Cardiac muscle cell (in vitro differentiated cells and primary cell): ENCODE measurements at regions not wholly inside any gene's neighbourhood (a gene's known extent, or its start where the extent isn't known, plus 50 kb on each side); places are given as distances from the start of the nearest gene placed in this dataset.

ENCODE experiments used
- DNase-seq, 2 donors: peaks; one replicate each; pipeline versions ENCODE4 v3.0.0 to v3.0.0-alpha.2; 2010 to 2017; ENCODE audit warnings: low read depth in 1 of 2, low spot score in 1 of 2
- H3K27ac ChIP-seq: fragments of 200-600 bp; sonication (generic); 2 replicates; pipeline ENCODE4 v1.5.1; 2016
- H3K27me3 ChIP-seq: fragments of 200-600 bp; sonication (generic); 2 replicates; pipeline ENCODE4 v1.6.0; 2016; ENCODE audit warnings: control low read depth
- H3K36me3 ChIP-seq: fragments of 200-600 bp; sonication (generic); 2 replicates; pipeline ENCODE4 v1.5.1; 2016; ENCODE audit warnings: control low read depth
- H3K4me1 ChIP-seq: fragments of 200-600 bp; sonication (generic); 2 replicates; pipeline ENCODE4 v1.8.1; 2017; ENCODE audit warnings: low read depth, mild to moderate bottlenecking, mixed run types
- H3K4me3 ChIP-seq: fragments of 200-600 bp; sonication (generic); 2 replicates; pipeline ENCODE4 v1.5.1; 2016; ENCODE audit warnings: mild to moderate bottlenecking
- H3K9me3 ChIP-seq: fragments of 200-600 bp; sonication (generic); 2 replicates; pipeline ENCODE4 v1.5.1; 2017; ENCODE audit warnings: low read depth, mild to moderate bottlenecking, control low read depth
- TF ChIP-seq, protein P1 (sequence below): IDR thresholded peaks from 2 replicates; pipeline ENCODE4 v1.5.1; 2012; ENCODE audit warnings: low read depth, mild to moderate bottlenecking, low read length

DNA sequence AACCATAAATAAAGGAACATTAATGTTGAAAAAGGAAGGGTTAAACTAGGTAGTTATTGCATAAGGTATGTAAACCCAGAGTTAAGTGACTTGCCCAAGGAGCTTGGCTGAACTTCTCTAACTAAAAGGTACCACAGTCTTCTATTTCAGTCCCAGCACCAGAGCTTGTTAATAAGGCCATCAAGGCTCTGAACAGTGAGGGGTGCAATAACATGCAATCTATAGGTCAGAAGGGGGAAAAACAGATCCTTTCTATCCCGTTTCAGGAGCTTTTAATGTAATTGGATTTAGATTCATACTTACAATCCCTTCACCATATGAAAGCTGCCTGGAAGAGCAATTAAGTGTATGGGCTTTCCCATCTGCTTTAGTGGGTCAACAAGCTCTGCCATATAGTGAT is 441.5 kb upstream of the SPRY2 start:
- no peak for DNase-seq
- H3K4me1 ChIP-seq: no peaks in the 10 kb centered on the region
- TF ChIP-seq, protein P1, sequence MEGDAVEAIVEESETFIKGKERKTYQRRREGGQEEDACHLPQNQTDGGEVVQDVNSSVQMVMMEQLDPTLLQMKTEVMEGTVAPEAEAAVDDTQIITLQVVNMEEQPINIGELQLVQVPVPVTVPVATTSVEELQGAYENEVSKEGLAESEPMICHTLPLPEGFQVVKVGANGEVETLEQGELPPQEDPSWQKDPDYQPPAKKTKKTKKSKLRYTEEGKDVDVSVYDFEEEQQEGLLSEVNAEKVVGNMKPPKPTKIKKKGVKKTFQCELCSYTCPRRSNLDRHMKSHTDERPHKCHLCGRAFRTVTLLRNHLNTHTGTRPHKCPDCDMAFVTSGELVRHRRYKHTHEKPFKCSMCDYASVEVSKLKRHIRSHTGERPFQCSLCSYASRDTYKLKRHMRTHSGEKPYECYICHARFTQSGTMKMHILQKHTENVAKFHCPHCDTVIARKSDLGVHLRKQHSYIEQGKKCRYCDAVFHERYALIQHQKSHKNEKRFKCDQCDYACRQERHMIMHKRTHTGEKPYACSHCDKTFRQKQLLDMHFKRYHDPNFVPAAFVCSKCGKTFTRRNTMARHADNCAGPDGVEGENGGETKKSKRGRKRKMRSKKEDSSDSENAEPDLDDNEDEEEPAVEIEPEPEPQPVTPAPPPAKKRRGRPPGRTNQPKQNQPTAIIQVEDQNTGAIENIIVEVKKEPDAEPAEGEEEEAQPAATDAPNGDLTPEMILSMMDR: no peak
- H3K36me3 ChIP-seq: no peaks in the 10 kb centered on the region
- no peaks in the 10 kb centered on the region for H3K27me3 ChIP-seq
- no peak overlapping the region for H3K4me3 ChIP-seq
- no peaks in the 10 kb centered on the region for H3K9me3 ChIP-seq
- no peak overlapping the region for H3K27ac ChIP-seq

DNA sequence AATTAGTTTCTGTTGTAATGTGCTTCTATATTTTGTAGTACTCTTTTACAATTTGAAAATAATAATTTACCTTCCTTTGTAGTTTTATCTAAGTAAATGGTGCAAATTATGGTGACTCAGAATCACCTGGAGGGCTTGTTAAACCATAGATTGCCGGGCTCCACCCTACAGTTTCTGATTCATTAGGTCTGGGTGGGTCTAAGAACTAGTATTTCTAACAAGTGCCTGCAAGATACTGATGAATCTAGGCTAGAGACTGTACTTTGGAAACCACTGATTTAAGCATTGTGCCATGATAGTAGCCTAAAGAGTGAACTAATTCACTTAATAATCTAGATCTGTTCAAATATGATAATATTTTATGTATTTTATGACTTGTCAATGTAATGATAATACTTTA is 437.4 kb upstream of the SPRY2 start:
- DNase-seq: no peak
- Histone ChIP-seq H3K4me1 (no peaks in the 10 kb centered on the region), H3K4me3 (no peak overlapping the region), H3K27me3 (no peaks in the 10 kb centered on the region), H3K27ac (no peak overlapping the region), H3K9me3 (no peaks in the 10 kb centered on the region), H3K36me3 (no peaks in the 10 kb centered on the region)
- TF ChIP-seq, protein P1: no peak

DNA sequence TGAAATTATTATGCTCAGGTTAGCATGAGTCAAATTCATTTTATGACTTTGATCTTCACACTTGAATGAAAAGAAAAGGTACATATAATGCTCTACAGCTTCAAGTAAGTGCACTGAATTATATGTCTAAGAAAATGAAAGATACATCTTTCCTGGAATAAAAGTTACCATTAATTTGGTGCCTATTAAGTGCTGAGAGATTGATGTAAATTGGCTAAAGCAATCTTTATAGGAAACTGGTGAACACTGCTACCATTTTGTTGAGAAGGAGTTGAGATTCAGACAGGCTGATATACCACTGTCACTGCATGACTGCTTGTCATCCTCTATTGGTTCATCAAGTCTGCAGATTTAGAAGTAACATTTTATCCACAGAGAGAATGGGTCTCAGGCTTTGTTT is 416.8 kb upstream of the SPRY2 start:
- no peak for DNase-seq
- no peaks in the 10 kb centered on the region for H3K9me3 ChIP-seq
- no peaks in the 10 kb centered on the region for H3K27me3 ChIP-seq
- H3K36me3 ChIP-seq: no peaks in the 10 kb centered on the region
- no peak overlapping the region for H3K4me3 ChIP-seq
- TF ChIP-seq, protein P1: no peak
- H3K27ac ChIP-seq: no peak overlapping the region
- H3K4me1 ChIP-seq: no peaks in the 10 kb centered on the region

DNA sequence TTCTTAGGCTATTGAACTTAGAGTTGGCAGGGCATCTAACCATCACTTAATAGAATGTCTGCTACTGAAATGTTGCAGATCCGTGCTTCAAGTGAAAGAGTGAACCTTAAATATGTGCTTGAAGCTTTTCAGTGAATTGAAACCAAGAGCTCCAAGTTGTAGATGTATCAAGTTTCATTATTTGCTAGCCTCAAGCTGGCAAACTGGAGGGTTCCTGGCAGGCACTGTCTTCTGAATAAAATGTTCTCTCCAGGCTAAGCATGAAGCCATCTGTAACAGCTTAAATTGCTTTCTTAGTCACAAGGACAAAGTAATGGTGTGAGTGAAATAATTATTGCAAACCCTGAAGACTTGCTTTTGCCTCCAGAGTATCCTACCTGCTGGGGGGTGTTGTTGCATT is 415.0 kb upstream of the SPRY2 start:
- DNase-seq: no peak
- Histone ChIP-seq H3K4me1 (no peaks in the 10 kb centered on the region), H3K9me3 (no peaks in the 10 kb centered on the region), H3K36me3 (no peaks in the 10 kb centered on the region), H3K4me3 (no peak overlapping the region), H3K27me3 (no peaks in the 10 kb centered on the region), H3K27ac (no peak overlapping the region)
- TF ChIP-seq, protein P1: no peak

DNA sequence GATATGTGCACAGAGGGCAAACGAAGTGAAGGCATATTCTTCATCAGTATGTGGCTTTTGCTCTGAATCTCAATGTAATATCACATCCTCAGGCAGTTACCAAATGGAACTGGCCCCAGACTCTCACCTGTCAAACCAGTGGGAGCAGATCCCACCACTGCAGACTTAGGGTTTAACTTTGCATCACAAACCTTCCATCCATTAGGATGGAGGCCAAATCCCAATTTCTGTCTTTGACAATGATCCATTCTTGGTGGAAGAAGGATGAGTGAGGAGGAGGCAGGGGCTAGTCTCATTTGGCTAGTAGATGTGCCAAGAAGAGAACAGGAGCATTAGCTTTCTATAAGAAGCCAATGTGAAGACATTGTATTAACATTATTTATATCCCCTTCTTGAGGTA is 413.5 kb upstream of the SPRY2 start:
- Histone ChIP-seq H3K9me3 (no peaks in the 10 kb centered on the region), H3K4me3 (no peak overlapping the region), H3K4me1 (no peaks in the 10 kb centered on the region), H3K27ac (no peak overlapping the region), H3K27me3 (no peaks in the 10 kb centered on the region), H3K36me3 (no peaks in the 10 kb centered on the region)
- DNase-seq: no peak
- TF ChIP-seq, protein P1: no peak

DNA sequence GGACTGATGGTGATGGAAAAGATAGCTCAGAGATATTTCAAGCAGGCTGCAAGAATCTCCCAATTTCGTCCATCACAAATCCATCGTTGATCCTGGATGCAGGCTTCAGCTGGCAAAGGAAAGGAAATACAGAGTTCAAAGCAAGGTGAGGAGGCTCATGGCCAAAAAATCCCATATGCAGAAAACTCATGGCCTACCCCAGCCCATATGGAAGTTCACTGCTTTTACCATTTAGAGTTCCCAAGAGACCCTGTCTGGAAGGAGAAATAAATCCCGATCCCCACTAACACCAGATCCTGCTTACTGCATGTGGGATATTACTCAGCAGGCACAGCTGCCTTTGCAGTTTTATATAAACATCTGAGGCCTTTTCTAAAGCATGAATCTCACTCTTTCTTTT is 412.9 kb upstream of the SPRY2 start:
- H3K4me3 ChIP-seq: no peak overlapping the region
- no peaks in the 10 kb centered on the region for H3K9me3 ChIP-seq
- no peaks in the 10 kb centered on the region for H3K36me3 ChIP-seq
- no peak overlapping the region for H3K27ac ChIP-seq
- H3K4me1 ChIP-seq: no peaks in the 10 kb centered on the region
- no peak for DNase-seq
- no peaks in the 10 kb centered on the region for H3K27me3 ChIP-seq
- TF ChIP-seq, protein P1: no peak
